Gastroesophageal sphincter (tissue), 3 donors: ENCODE measurements at regions not wholly inside any gene's neighbourhood (a gene's known extent, or its start where the extent isn't known, plus 50 kb on each side); places are given as distances from the start of the nearest gene placed in this dataset.

ENCODE experiments used
- CTCF ChIP-seq, 4 experiments: fragments of 200-600 bp in 2 of 4; fragments of 450-650 bp in 2 of 4; sonication (generic) in 1 of 4; IDR thresholded peaks; one replicate each; pipeline ENCODE4 v1.5.1; 2017 to 2019; ENCODE audit warnings: antibody characterized with exemption in 4 of 4, mild to moderate bottlenecking in 2 of 4, moderate library complexity in 2 of 4
- POLR2A ChIP-seq, 2 donors: fragments of 450-650 bp; IDR thresholded peaks; one replicate each; pipeline ENCODE4 v1.6.1; 2017; ENCODE audit warnings: antibody characterized with exemption in 2 of 2, mild to moderate bottlenecking in 2 of 2, moderate library complexity in 1 of 2

GRCh38 chr2:163479599-163479998, 256.2 kb downstream of the FIGN start:
- TF ChIP-seq CTCF (IDR thresholded peaks at IDR 0.05): no peak
- TF ChIP-seq POLR2A (IDR thresholded peaks at IDR 0.05): no peak
